ENCODE measurements at regions not wholly inside any gene's neighbourhood (a gene's known extent, or its start where the extent isn't known, plus 50 kb on each side); places are given as distances from the start of the nearest gene placed in this dataset.

DNA sequence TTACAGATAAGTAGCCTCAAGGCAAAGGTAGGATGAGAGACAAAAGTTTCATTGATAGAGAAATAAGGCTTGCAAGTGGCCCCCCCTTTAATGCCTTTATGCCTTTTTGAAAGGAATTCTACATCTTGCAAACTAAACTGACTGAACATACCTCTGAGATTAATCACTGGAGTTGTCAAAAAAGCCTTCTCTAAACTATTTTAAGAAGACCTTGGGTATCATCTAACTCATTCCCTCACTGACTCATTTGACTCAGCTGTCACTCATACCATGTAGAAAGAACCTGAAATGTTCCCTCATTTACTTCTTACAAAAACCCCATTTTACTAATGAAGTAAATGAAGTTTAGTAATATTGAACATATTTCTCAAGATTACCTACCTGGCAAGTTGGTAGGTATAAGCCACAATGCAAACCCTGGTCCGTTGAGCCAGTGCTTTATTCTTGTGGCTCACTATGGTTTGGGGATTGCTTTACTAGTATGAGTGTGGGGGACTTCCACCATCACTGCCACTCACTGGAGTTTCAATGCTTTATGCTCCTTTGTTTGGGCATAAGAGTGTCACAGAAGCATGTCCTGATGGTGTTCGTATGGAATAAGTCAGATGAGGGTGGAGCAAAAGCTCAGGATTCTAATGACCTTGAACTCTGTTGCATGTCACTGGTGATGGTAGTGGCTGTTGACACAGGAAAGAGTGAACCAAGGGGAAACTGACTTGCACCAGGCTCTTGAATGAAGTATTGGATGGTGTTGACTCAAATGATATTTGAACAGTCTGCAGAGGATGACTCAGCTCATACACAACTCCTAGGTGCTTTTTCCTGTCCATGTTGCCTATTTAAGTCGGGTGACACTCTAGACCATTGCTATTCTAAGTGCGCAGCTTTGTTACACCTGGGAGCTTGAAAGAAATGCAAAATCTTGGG lies 305.5 kb upstream of the EMCN start:
- TF ChIP-seq EZH2 (IDR thresholded peaks at IDR 0.05; ENCODE audit: borderline replicate concordance, low read depth, low read length, severe bottlenecking) (no peak), POLR2A (IDR thresholded peaks at IDR 0.05; ENCODE audit: low read depth, low read length) (no peak), POLR2AphosphoS5 (IDR thresholded peaks at IDR 0.05; ENCODE audit: insufficient read depth, low read depth, low read length) (no peak), JUN (IDR thresholded peaks at IDR 0.05; ENCODE audit: borderline replicate concordance, insufficient read depth, insufficient read length, low read depth) (no peak), MYC (IDR thresholded peaks at IDR 0.05; ENCODE audit: low read depth, low read length) (no peak), GATA2 (IDR thresholded peaks at IDR 0.05; ENCODE audit: insufficient read depth, insufficient read length, low read depth, low read length) (no peak)
- TF ChIP-seq, protein P1, sequence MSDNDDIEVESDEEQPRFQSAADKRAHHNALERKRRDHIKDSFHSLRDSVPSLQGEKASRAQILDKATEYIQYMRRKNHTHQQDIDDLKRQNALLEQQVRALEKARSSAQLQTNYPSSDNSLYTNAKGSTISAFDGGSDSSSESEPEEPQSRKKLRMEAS (IDR thresholded peaks at IDR 0.05; ENCODE audit: insufficient read depth, insufficient read length) = no peak
- TF ChIP-seq, protein P2, sequence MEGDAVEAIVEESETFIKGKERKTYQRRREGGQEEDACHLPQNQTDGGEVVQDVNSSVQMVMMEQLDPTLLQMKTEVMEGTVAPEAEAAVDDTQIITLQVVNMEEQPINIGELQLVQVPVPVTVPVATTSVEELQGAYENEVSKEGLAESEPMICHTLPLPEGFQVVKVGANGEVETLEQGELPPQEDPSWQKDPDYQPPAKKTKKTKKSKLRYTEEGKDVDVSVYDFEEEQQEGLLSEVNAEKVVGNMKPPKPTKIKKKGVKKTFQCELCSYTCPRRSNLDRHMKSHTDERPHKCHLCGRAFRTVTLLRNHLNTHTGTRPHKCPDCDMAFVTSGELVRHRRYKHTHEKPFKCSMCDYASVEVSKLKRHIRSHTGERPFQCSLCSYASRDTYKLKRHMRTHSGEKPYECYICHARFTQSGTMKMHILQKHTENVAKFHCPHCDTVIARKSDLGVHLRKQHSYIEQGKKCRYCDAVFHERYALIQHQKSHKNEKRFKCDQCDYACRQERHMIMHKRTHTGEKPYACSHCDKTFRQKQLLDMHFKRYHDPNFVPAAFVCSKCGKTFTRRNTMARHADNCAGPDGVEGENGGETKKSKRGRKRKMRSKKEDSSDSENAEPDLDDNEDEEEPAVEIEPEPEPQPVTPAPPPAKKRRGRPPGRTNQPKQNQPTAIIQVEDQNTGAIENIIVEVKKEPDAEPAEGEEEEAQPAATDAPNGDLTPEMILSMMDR (IDR thresholded peaks at IDR 0.05; ENCODE audit: extremely low read depth in 1 of 2, insufficient read depth in 1 of 2, low read depth in 1 of 2, low read length in 2 of 2) = no peak

Data from endothelial cell of umbilical vein (primary cell).